GM12872 (cell line): ENCODE measurements at regions not wholly inside any gene's neighbourhood (a gene's known extent, or its start where the extent isn't known, plus 50 kb on each side); places are given as distances from the start of the nearest gene placed in this dataset.

Experiments
- TF ChIP-seq, protein P1 (sequence below): IDR thresholded peaks from 3 replicates; pipeline ENCODE4 v1.5.1; 2011; ENCODE audit warnings: low read depth, mild to moderate bottlenecking, low read length, moderate library complexity; ENCODE audit not compliant: insufficient read depth

- TF ChIP-seq, protein P1, sequence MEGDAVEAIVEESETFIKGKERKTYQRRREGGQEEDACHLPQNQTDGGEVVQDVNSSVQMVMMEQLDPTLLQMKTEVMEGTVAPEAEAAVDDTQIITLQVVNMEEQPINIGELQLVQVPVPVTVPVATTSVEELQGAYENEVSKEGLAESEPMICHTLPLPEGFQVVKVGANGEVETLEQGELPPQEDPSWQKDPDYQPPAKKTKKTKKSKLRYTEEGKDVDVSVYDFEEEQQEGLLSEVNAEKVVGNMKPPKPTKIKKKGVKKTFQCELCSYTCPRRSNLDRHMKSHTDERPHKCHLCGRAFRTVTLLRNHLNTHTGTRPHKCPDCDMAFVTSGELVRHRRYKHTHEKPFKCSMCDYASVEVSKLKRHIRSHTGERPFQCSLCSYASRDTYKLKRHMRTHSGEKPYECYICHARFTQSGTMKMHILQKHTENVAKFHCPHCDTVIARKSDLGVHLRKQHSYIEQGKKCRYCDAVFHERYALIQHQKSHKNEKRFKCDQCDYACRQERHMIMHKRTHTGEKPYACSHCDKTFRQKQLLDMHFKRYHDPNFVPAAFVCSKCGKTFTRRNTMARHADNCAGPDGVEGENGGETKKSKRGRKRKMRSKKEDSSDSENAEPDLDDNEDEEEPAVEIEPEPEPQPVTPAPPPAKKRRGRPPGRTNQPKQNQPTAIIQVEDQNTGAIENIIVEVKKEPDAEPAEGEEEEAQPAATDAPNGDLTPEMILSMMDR, result no peak
Measured at GRCh38 chr1:157203166-157203565, 65.0 kb upstream of the ETV3 start.

GRCh38 chr1:157202331-157202730 lies 64.1 kb upstream of the ETV3 start:
- TF ChIP-seq, protein P1, result no peak

DNA sequence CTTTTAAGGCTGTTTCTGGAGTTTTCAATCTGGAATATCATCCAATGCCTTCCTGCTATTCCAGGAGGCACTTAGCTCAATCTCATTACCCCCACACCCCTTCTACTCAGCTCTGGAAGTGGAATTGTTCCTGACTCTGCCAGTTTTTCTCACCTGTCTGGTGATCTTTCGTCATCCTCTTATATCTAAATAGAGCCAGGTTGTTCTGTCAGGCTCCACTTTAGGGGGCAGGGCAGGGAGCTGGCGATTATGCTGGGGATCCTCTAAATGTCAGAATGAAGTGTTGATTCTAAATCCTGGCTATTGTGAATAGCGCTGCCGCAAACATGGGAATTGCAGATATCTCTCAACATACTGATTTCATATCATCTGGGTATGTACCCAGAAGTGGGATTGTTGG lies 63.6 kb upstream of the ETV3 start:
- TF ChIP-seq, protein P1, result no peak

DNA sequence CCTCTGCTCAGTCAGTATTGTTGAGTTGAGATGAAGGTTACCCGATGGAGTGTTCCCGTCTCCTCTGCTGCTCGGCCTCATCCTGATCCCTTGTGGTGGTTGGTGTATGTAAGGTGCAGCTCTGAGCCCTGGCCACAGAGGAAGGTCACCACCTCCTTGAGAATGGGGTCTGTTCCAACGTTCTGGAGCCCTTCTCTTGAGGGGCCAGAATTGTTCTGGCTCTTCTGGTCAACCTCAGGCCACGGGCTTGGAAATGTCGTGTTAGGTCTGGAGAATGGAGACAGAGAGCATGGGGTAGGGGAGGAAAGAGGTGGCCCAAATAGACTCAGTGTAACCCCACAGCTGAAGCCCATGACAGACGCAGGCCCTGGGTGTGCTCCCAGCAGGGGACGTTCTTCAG lies 62.3 kb upstream of the ETV3 start:
- TF ChIP-seq, protein P1, result no peak

DNA sequence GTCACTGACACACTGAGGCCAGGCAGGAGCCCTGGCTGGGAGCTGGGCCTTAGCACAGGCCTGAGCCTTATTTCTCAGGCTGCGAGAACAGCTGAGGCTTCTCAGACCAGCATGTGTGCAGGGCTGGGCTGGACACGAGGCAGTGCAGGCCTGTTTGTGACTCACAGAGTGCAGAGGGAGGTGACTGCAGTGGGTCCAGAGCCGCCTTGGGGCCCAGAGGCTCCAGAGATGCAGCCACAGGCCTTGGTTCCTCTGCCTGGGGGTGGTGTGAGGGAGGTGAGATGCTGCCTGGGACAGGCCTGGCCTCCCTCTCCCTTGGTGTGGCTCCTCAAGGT lies 61.2 kb upstream of the ETV3 start:
- TF ChIP-seq, protein P1, result no peak

DNA sequence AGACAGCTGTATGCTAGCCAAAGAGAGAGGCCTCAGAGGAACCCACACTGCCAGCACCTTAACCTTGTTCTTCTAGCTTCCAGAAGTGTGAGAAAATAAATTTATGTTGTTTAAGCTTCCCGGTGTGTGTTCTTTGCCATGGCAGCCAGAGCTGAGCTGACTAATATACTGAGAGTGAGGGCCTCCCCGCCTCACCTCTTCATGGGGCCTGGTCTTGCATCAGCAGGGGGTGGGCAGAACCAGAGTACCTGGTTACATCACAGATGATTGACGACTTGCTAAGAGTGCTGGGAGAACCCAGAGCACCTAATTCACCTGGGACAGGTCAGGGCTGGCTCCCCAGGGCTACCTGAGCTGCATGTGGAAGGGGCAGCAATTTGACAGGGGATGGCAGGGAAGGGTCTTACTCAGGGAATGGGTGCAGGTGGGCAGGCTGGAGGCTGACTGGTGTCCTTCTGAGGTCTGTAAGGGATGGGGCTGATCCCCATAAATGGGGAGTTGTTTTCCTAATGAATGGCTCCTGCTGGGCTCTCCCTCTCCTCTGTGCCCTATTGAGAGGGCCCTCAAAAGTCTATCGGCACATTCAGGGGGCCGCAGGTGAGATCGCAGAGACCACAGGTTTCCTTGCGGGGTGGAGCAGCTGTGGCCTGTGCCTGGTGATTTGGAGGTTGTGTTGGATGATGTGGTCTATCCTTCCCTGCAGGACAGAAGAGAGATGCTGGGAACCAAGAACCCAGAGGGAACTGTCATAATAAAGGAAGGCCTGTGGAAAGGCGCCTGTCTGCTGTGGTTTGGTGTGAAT lies 60.6 kb upstream of the ETV3 start:
- TF ChIP-seq, protein P1, result no peak

DNA sequence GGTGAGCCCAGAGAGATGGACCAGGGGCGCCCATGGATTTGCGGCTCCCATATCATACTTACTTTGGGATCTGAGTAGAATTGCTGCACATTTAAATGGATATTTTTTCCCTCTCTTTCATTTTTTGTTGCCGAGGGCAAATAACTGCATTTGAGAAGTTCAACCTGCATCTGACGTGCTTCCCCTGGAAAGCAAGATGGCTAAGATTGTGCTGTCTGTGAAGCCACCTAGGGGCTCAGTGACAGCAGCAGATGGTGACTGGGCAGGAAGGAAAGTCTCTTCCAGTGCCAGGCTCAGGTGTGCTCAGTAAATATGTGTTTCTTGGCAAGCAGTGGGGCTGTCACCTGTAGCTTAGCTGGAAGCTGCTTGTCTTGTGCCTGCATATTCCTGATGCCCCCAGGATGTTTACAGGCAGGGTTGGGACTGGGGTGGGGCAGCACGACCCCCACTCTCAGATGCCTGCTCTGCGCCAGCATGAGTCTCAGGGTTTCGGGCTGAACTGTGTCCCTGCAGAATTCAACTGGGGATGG lies 59.8 kb upstream of the ETV3 start:
- TF ChIP-seq, protein P1, result no peak
